ENCODE measurements at regions not wholly inside any gene's neighbourhood (a gene's known extent, or its start where the extent isn't known, plus 50 kb on each side); places are given as distances from the start of the nearest gene placed in this dataset.

GRCh38 chr5:103411711-103412110 is 150.9 kb downstream of the NUDT12 start:
- Histone ChIP-seq H3K36me3 (ENCODE audit: control insufficient read depth, insufficient read depth, low read length) (no peaks in the 10 kb centered on the region), H3K4me3 (ENCODE audit: low read depth, low read length) (no peak overlapping the region), H3K27me3 (ENCODE audit: control insufficient read depth, insufficient read depth, low read length) (no peaks in the 10 kb centered on the region)
- no peak for DNase-seq (ENCODE audit: low read depth)
- no peak for TF ChIP-seq CTCF (IDR thresholded peaks at IDR 0.05; ENCODE audit: insufficient read depth, low read depth, low read length)
- CTCF ChIA-PET: interaction anchor here (0.9 kb wide), 1 partner anchor 10 kb away, joined by 3 read pairs; no protein-coding TSS in a partner anchor
- POLR2A ChIA-PET: no interaction called here

GRCh38 chr5:103410172-103410571 is 151.6 kb downstream of the MACIR start:
- ChIA-PET CTCF (no interaction called here), POLR2A (no interaction called here)
- no peak for DNase-seq (ENCODE audit: low read depth)
- no peaks in the 10 kb centered on the region for H3K36me3 ChIP-seq (ENCODE audit: control insufficient read depth, insufficient read depth, low read length)
- no peaks in the 10 kb centered on the region for H3K27me3 ChIP-seq (ENCODE audit: control insufficient read depth, insufficient read depth, low read length)
- TF ChIP-seq CTCF (IDR thresholded peaks at IDR 0.05; ENCODE audit: insufficient read depth, low read depth, low read length): no peak
- H3K4me3 ChIP-seq (ENCODE audit: low read depth, low read length): no peak overlapping the region

- ChIA-PET CTCF (interaction anchor here (1.0 kb wide), 1 partner anchor 166 kb away, joined by 3 read pairs; no protein-coding TSS in a partner anchor), POLR2A (no interaction called here)
- Histone ChIP-seq H3K4me3 (ENCODE audit: low read depth, low read length) (no peak overlapping the region), H3K27me3 (ENCODE audit: control insufficient read depth, insufficient read depth, low read length) (no peaks in the 10 kb centered on the region), H3K36me3 (ENCODE audit: control insufficient read depth, insufficient read depth, low read length) (no peaks in the 10 kb centered on the region)
- TF ChIP-seq CTCF (IDR thresholded peaks at IDR 0.05; ENCODE audit: insufficient read depth, low read depth, low read length): no peak
- no peak for DNase-seq (ENCODE audit: low read depth)
Measured at GRCh38 chr5:103409013-103409670, 150.6 kb downstream of the MACIR start.

- no peaks in the 10 kb centered on the region for H3K27me3 ChIP-seq (ENCODE audit: control insufficient read depth, insufficient read depth, low read length)
- ChIA-PET POLR2A (no interaction called here), CTCF (interaction anchor here (1.0 to 1.3 kb wide), 2 partner anchors 15 to 166 kb away, joined by 3 read pairs; no protein-coding TSS in a partner anchor)
- no peak for DNase-seq (ENCODE audit: low read depth)
- no peak for TF ChIP-seq CTCF (IDR thresholded peaks at IDR 0.05; ENCODE audit: insufficient read depth, low read depth, low read length)
- no peaks in the 10 kb centered on the region for H3K36me3 ChIP-seq (ENCODE audit: control insufficient read depth, insufficient read depth, low read length)
- H3K4me3 ChIP-seq (ENCODE audit: low read depth, low read length): no peak overlapping the region
Measured at GRCh38 chr5:103408408-103408807, 149.8 kb downstream of the MACIR start.

- ChIA-PET POLR2A (no interaction called here), CTCF (interaction anchor here (0.8 to 1.3 kb wide), 4 partner anchors 9 to 18 kb away, joined by 3 to 4 read pairs (median 3); no protein-coding TSS in a partner anchor)
Measured at GRCh38 chr5:103407402-103407801, 148.8 kb downstream of the MACIR start.

More at GRCh38 chr5:103407402-103407801, 148.8 kb downstream of the MACIR start:
- no peaks in the 10 kb centered on the region for H3K36me3 ChIP-seq (ENCODE audit: control insufficient read depth, insufficient read depth, low read length)
- no peak for DNase-seq (ENCODE audit: low read depth)
- H3K4me3 ChIP-seq (ENCODE audit: low read depth, low read length): no peak overlapping the region
- no peak for TF ChIP-seq CTCF (IDR thresholded peaks at IDR 0.05; ENCODE audit: insufficient read depth, low read depth, low read length)
- no peaks in the 10 kb centered on the region for H3K27me3 ChIP-seq (ENCODE audit: control insufficient read depth, insufficient read depth, low read length)

Data from BJ (cell line).